H9 (cell line): ENCODE measurements at regions not wholly inside any gene's neighbourhood (a gene's known extent, or its start where the extent isn't known, plus 50 kb on each side); places are given as distances from the start of the nearest gene placed in this dataset.

Experiments used
- DNase-seq: peaks from one replicate; pipeline ENCODE4 v3.0.0-alpha.2; 2017
- H2AFZ ChIP-seq: one replicate; pipeline ENCODE4 v1.6.1; 2013; ENCODE audit warnings: mild to moderate bottlenecking, low read length, control low read depth, moderate library complexity
- H2AK5ac ChIP-seq: 2 replicates; pipeline ENCODE4 v1.6.1; 2013; ENCODE audit warnings: low read length, control low read depth, mixed read lengths; ENCODE audit not compliant: insufficient read length
- H2BK120ac ChIP-seq: one replicate; pipeline ENCODE4 v1.6.1; 2013; ENCODE audit warnings: low read depth, mild to moderate bottlenecking, low read length, control low read depth, inconsistent platforms; ENCODE audit not compliant: poor library complexity, severe bottlenecking
- H2BK12ac ChIP-seq: 2 replicates; pipeline ENCODE4 v1.6.1; 2013; ENCODE audit warnings: low read length, control low read depth, mixed read lengths, low read depth; ENCODE audit not compliant: insufficient read length
- H2BK15ac ChIP-seq: 2 replicates; pipeline ENCODE4 v1.6.1; 2013; ENCODE audit warnings: low read depth, low read length, control low read depth
- H2BK20ac ChIP-seq: one replicate; pipeline ENCODE4 v1.6.1; 2013; ENCODE audit warnings: low read depth, mild to moderate bottlenecking, low read length, control low read depth, inconsistent platforms; ENCODE audit not compliant: poor library complexity, severe bottlenecking
- H2BK5ac ChIP-seq: 2 replicates; pipeline ENCODE4 v1.6.1; 2013; ENCODE audit warnings: low read length, control low read depth, mixed read lengths; ENCODE audit not compliant: insufficient read length
- H3K14ac ChIP-seq: 2 replicates; pipeline ENCODE4 v1.6.1; 2013; ENCODE audit warnings: low read length, control low read depth; ENCODE audit not compliant: insufficient read depth
- H3K18ac ChIP-seq: 2 replicates; pipeline ENCODE4 v1.6.1; 2013; ENCODE audit warnings: low read depth, mild to moderate bottlenecking, mixed read lengths, low read length, control low read depth; ENCODE audit not compliant: insufficient read length
- H3K23ac ChIP-seq: 2 replicates; pipeline ENCODE4 v1.6.1; 2013; ENCODE audit warnings: low read length, control low read depth, mixed read lengths, low read depth; ENCODE audit not compliant: insufficient read length
- H3K23me2 ChIP-seq: 2 replicates; pipeline ENCODE4 v1.6.1; 2013; ENCODE audit warnings: low read depth, mild to moderate bottlenecking, mixed read lengths, low read length, control low read depth; ENCODE audit not compliant: insufficient read length, poor library complexity, severe bottlenecking
- H3K27ac ChIP-seq: 2 replicates; pipeline ENCODE4 v1.5.1; 2013; ENCODE audit warnings: low read length, control low read depth, mixed read lengths, low read depth; ENCODE audit not compliant: insufficient read length
- H3K27me3 ChIP-seq: 2 replicates; pipeline ENCODE4 v1.6.1; 2013; ENCODE audit warnings: low read length, control low read depth, inconsistent platforms; ENCODE audit not compliant: insufficient read depth
- H3K4ac ChIP-seq: 2 replicates; pipeline ENCODE4 v1.6.1; 2013; ENCODE audit warnings: low read depth, mild to moderate bottlenecking, control low read depth, inconsistent platforms, low read length, moderate library complexity
- H3K4me1 ChIP-seq: 2 replicates; pipeline ENCODE4 v1.6.1; 2013; ENCODE audit warnings: low read length, control low read depth, inconsistent platforms; ENCODE audit not compliant: insufficient read depth
- H3K4me2 ChIP-seq: 2 replicates; pipeline ENCODE4 v1.6.1; 2013; ENCODE audit warnings: low read length, control low read depth, mixed read lengths; ENCODE audit not compliant: insufficient read length, insufficient read depth
- H3K56ac ChIP-seq: 2 replicates; pipeline ENCODE4 v1.6.1; 2013; ENCODE audit warnings: low read depth, mild to moderate bottlenecking, mixed read lengths, low read length, control low read depth; ENCODE audit not compliant: insufficient read length
- H3K79me1 ChIP-seq: 2 replicates; pipeline ENCODE4 v1.6.1; 2013; ENCODE audit warnings: low read depth, mild to moderate bottlenecking, moderate library complexity, low read length, control low read depth, inconsistent platforms; ENCODE audit not compliant: insufficient read depth, poor library complexity, severe bottlenecking
- H3K79me2 ChIP-seq: 2 replicates; pipeline ENCODE4 v1.6.1; 2013; ENCODE audit warnings: low read length, control low read depth, inconsistent platforms; ENCODE audit not compliant: insufficient read depth
- H3K9ac ChIP-seq: 2 replicates; pipeline ENCODE4 v1.6.1; 2013; ENCODE audit warnings: low read length, control low read depth, mixed read lengths; ENCODE audit not compliant: insufficient read length; ENCODE audit errors: extremely low read depth
- H3K9me3 ChIP-seq: one replicate; pipeline ENCODE4 v1.6.1; 2013; ENCODE audit warnings: low read depth, low read length, inconsistent platforms; ENCODE audit not compliant: control insufficient read depth
- H3T11ph ChIP-seq: one replicate; pipeline ENCODE4 v1.6.1; 2013; ENCODE audit warnings: mild to moderate bottlenecking, low read length, control low read depth, inconsistent platforms
- H4K20me1 ChIP-seq: one replicate; pipeline ENCODE4 v1.6.1; 2013; ENCODE audit not compliant: control insufficient read depth, insufficient read length, insufficient read depth
- H4K5ac ChIP-seq: 2 replicates; pipeline ENCODE4 v1.6.1; 2013; ENCODE audit warnings: low read depth, mild to moderate bottlenecking, mixed read lengths, low read length, control low read depth; ENCODE audit not compliant: insufficient read length
- H4K8ac ChIP-seq: replicated peaks from 2 replicates; pipeline ENCODE4 v1.6.1; 2013; ENCODE audit warnings: low read length, control low read depth, mixed read lengths, low read depth; ENCODE audit not compliant: insufficient read length
- H4K91ac ChIP-seq: 2 replicates; pipeline ENCODE4 v1.6.1; 2013; ENCODE audit warnings: low read depth, mild to moderate bottlenecking, moderate library complexity, mixed read lengths, low read length, control low read depth; ENCODE audit not compliant: insufficient read length
- H3K27ac Mint-ChIP-seq, 3 experiments: 2 replicates in 2 of 3; 3 replicates in 1 of 3; pipeline ENCODE4 v1.8.0; 2020 to 2021; ENCODE audit warnings: mixed read lengths in 3 of 3, mild to moderate bottlenecking in 1 of 3, moderate library complexity in 1 of 3
- H3K27me3 Mint-ChIP-seq: 2 replicates; pipeline ENCODE4 v1.8.0; 2021; ENCODE audit warnings: low read depth, mild to moderate bottlenecking, moderate library complexity, mixed read lengths
- H3K36me3 Mint-ChIP-seq, 3 experiments: 2 replicates in 2 of 3; 3 replicates in 1 of 3; pipeline ENCODE4 v1.8.0; 2020 to 2021; ENCODE audit warnings: low read depth in 3 of 3, mixed read lengths in 3 of 3; ENCODE audit not compliant: insufficient read depth in 1 of 3
- H3K4me1 Mint-ChIP-seq, 2 experiments: 2 replicates each; pipeline ENCODE4 v1.8.0; 2020; ENCODE audit warnings: mixed read lengths in 2 of 2
- H3K4me3 Mint-ChIP-seq, 2 experiments: 2 replicates in 1 of 2; 3 replicates in 1 of 2; pipeline ENCODE4 v1.8.0; 2020 to 2021; ENCODE audit warnings: mild to moderate bottlenecking in 2 of 2, mixed read lengths in 2 of 2, moderate library complexity in 1 of 2
- H3K9me3 Mint-ChIP-seq, 2 experiments: 2 replicates in 1 of 2; 3 replicates in 1 of 2; pipeline ENCODE4 v1.8.0; 2020; ENCODE audit warnings: mild to moderate bottlenecking in 2 of 2, mixed read lengths in 2 of 2, moderate library complexity in 1 of 2
- WGBS: extraction: QIAGEN DNeasy Blood & Tissue Kit; methylation state at CpG from one replicate; pipeline ENCODE4 v1.1.7; 2013; ENCODE audit warnings: missing lambda C conversion rate, low lambda C conversion rate, mixed read lengths; ENCODE audit not compliant: insufficient read length; ENCODE audit errors: extremely low coverage; 5-methylcytosine and 5-hydroxymethylcytosine counted together
- TF ChIP-seq, protein P1 (sequence below): fragments of 200-600 bp; sonication (generic); conservative IDR thresholded peaks from 3 replicates; pipeline ENCODE4 v1.8.0; 2021; ENCODE audit warnings: antibody characterized with exemption, mild to moderate bottlenecking

DNA sequence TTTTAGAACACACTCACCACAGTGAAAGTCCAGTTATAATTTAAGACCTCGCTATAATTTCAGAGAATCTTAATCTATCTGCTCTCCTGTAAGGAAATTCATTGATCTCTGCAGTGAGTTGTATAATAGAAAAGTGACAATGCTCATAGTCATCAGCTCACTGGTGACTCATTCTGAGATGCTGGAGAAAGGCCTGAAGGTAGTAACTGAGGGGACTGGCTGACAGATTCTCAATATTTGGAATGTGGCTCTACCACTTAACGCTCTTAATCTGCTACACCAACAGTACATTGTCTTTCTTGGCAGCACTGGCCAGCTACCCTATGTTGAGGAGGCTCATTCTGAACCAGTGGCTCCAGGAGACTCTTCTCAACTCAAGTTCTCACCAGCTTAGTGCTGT is 246.1 kb downstream of the RPRM start:
- H2BK5ac ChIP-seq, result no peak overlapping the region
- H3K79me1 ChIP-seq, result no peaks in the 10 kb centered on the region
- H3K79me2 ChIP-seq, result no peaks in the 10 kb centered on the region
- no peak overlapping the region for H3T11ph ChIP-seq
- no CpG with 5 or more reads among the region's 2 CpGs for WGBS
- H3K23ac ChIP-seq, result no peak overlapping the region
- H3K18ac ChIP-seq, result no peak overlapping the region
- H2BK15ac ChIP-seq, result no peak overlapping the region
- TF ChIP-seq, protein P1, sequence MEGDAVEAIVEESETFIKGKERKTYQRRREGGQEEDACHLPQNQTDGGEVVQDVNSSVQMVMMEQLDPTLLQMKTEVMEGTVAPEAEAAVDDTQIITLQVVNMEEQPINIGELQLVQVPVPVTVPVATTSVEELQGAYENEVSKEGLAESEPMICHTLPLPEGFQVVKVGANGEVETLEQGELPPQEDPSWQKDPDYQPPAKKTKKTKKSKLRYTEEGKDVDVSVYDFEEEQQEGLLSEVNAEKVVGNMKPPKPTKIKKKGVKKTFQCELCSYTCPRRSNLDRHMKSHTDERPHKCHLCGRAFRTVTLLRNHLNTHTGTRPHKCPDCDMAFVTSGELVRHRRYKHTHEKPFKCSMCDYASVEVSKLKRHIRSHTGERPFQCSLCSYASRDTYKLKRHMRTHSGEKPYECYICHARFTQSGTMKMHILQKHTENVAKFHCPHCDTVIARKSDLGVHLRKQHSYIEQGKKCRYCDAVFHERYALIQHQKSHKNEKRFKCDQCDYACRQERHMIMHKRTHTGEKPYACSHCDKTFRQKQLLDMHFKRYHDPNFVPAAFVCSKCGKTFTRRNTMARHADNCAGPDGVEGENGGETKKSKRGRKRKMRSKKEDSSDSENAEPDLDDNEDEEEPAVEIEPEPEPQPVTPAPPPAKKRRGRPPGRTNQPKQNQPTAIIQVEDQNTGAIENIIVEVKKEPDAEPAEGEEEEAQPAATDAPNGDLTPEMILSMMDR, result no peak
- H3K4me1 ChIP-seq, result no peaks in the 10 kb centered on the region
- no peak overlapping the region for H4K91ac ChIP-seq
- H3K9me3 Mint-ChIP-seq, result no peaks in the 10 kb centered on the region; a peak in 1 of 5 replicates
- no peak overlapping the region for H3K27ac Mint-ChIP-seq
- no peak for DNase-seq
- H4K5ac ChIP-seq, result no peak overlapping the region
- no peak overlapping the region for H3K14ac ChIP-seq
- no peaks in the 10 kb centered on the region for H3K4me1 Mint-ChIP-seq
- H3K23me2 ChIP-seq, result no peaks in the 10 kb centered on the region
- no peaks in the 10 kb centered on the region for H4K20me1 ChIP-seq
- H3K27me3 Mint-ChIP-seq, result no peaks in the 10 kb centered on the region
- H2BK12ac ChIP-seq, result no peak overlapping the region
- no peak overlapping the region for H4K8ac ChIP-seq
- no peak overlapping the region for H3K27ac ChIP-seq
- no peak overlapping the region for H2AFZ ChIP-seq
- H3K4me3 Mint-ChIP-seq, result no peak overlapping the region
- H3K4me2 ChIP-seq, result no peak overlapping the region
- H3K4ac ChIP-seq, result no peak overlapping the region
- H3K9me3 ChIP-seq, result no peaks in the 10 kb centered on the region
- no peak overlapping the region for H2BK20ac ChIP-seq
- H3K27me3 ChIP-seq, result no peaks in the 10 kb centered on the region
- no peak overlapping the region for H2AK5ac ChIP-seq
- no peak overlapping the region for H3K9ac ChIP-seq
- no peaks in the 10 kb centered on the region for H3K36me3 Mint-ChIP-seq
- no peak overlapping the region for H2BK120ac ChIP-seq
- no peak overlapping the region for H3K56ac ChIP-seq
